ENCODE measurements at regions not wholly inside any gene's neighbourhood (a gene's known extent, or its start where the extent isn't known, plus 50 kb on each side); places are given as distances from the start of the nearest gene placed in this dataset.

GRCh38 chr2:104976603-104977120 is 61.2 kb upstream of the MRPS9 start:
- peak; percentile 28 for DNase-seq (ENCODE audit: low spot score)

GRCh38 chr2:104977958-104978357 is 59.9 kb upstream of the MRPS9 start:
- peak; percentile 39 for DNase-seq (ENCODE audit: low spot score)

GRCh38 chr2:104979786-104980185 is 58.1 kb upstream of the MRPS9 start:
- peak; percentile 55 for DNase-seq (ENCODE audit: low spot score)

- DNase-seq (ENCODE audit: low spot score), result no peak
These were observed 55.8 kb upstream of the MRPS9 start for GRCh38 chr2:104982111-104982510.

Data from kidney tubule cell (primary cell).